H1 (cell line): ENCODE measurements at regions not wholly inside any gene's neighbourhood (a gene's known extent, or its start where the extent isn't known, plus 50 kb on each side); places are given as distances from the start of the nearest gene placed in this dataset.

ENCODE experiments used
- CTCF ChIA-PET: fragments of 300-600 bp; sonication (Branson Sonifier 250); formaldehyde crosslinking; loops from one replicate; lab custom pipeline; 2021; ENCODE audit not compliant: partially characterized antibody; lab: Charles Lee
- POLR2A ChIA-PET: fragments of 300-600 bp; sonication (Branson Sonifier 250); formaldehyde crosslinking; loops from one replicate; lab custom pipeline; 2021; ENCODE audit warnings: inconsistent platforms; ENCODE audit not compliant: partially characterized antibody; lab: Charles Lee
- DNase-seq, 2 experiments: peaks; one replicate each; pipeline versions ENCODE4 v3.0.0 to v3.0.0-alpha.2; 2010 to 2022; ENCODE audit warnings: low spot score in 2 of 2, low read depth in 1 of 2, mixed read lengths in 1 of 2
- FAIRE-seq: peaks from 2 replicates; lab custom pipeline; 2011; peaks lifted over from hg19 to GRCh38; lab: Jason Lieb, UNC
- H2AFZ ChIP-seq: 2 replicates; pipeline ENCODE4 v1.8.1; 2012; ENCODE audit warnings: low read length, inconsistent platforms
- H2AK5ac ChIP-seq: 2 replicates; pipeline ENCODE4 v1.6.1; 2013; ENCODE audit warnings: low read depth, low read length
- H2BK120ac ChIP-seq: replicated peaks from 2 replicates; pipeline ENCODE3; 2013; ENCODE audit warnings: low read depth, low read length, inconsistent platforms
- H2BK12ac ChIP-seq: 2 replicates; pipeline ENCODE4 v1.6.1; 2013; ENCODE audit warnings: low read depth, low read length
- H2BK15ac ChIP-seq: 2 replicates; pipeline ENCODE4 v1.6.1; 2013; ENCODE audit warnings: low read length
- H2BK20ac ChIP-seq: 2 replicates; pipeline ENCODE4 v1.6.1; 2013; ENCODE audit warnings: low read length
- H2BK5ac ChIP-seq: 2 replicates; pipeline ENCODE4 v1.6.1; 2013; ENCODE audit warnings: low read depth, low read length
- H3K14ac ChIP-seq: 2 replicates; pipeline ENCODE4 v1.6.1; 2013; ENCODE audit warnings: inconsistent platforms; ENCODE audit not compliant: insufficient read length
- H3K18ac ChIP-seq: 2 replicates; pipeline ENCODE4 v1.6.1; 2013; ENCODE audit warnings: low read length; ENCODE audit errors: extremely low read depth
- H3K23ac ChIP-seq: 2 replicates; pipeline ENCODE4 v1.6.1; 2013; ENCODE audit warnings: inconsistent platforms; ENCODE audit not compliant: insufficient read length
- H3K23me2 ChIP-seq: 2 replicates; pipeline ENCODE4 v1.6.1; 2013; ENCODE audit warnings: low read depth, low read length
- H3K27ac ChIP-seq: 2 replicates; pipeline ENCODE4 v1.6.1; 2011; ENCODE audit warnings: low read depth, low read length, inconsistent platforms
- H3K27me3 ChIP-seq, 4 experiments: replicated peaks in 1 of 4; 1 replicate in 1 of 4; 2 replicates in 3 of 4; pipeline versions ENCODE4 v1.6.1 to v1.8.1; 2011 to 2013; ENCODE audit warnings: low read length in 3 of 4, mild to moderate bottlenecking in 3 of 4, inconsistent platforms in 2 of 4, mixed read lengths in 2 of 4, moderate library complexity in 1 of 4; ENCODE audit not compliant: control insufficient read depth in 3 of 4, insufficient read depth in 3 of 4; ENCODE audit errors: extremely low read depth in 1 of 4
- H3K36me3 ChIP-seq, 4 experiments: 2 replicates each; pipeline versions ENCODE4 v1.6.1 to v1.8.1; 2011 to 2013; ENCODE audit warnings: mild to moderate bottlenecking in 4 of 4, low read length in 3 of 4, moderate library complexity in 2 of 4, control low read depth in 1 of 4, inconsistent platforms in 1 of 4; ENCODE audit not compliant: insufficient read depth in 4 of 4, control insufficient read depth in 2 of 4
- H3K4ac ChIP-seq: replicated peaks from 2 replicates; pipeline ENCODE3; 2013; ENCODE audit warnings: low read length, low read depth, mixed read lengths, inconsistent platforms; ENCODE audit not compliant: insufficient read length
- H3K4me1 ChIP-seq, 4 experiments: replicated peaks in 1 of 4; 1 replicate in 1 of 4; 2 replicates in 3 of 4; pipeline versions ENCODE4 v1.6.1 to v1.8.1; 2011 to 2013; ENCODE audit warnings: low read length in 3 of 4, inconsistent platforms in 2 of 4, mixed read lengths in 1 of 4; ENCODE audit not compliant: insufficient read depth in 4 of 4, control insufficient read depth in 3 of 4
- H3K4me2 ChIP-seq, 2 experiments: 2 replicates each; pipeline versions ENCODE4 v1.6.1 to v1.8.1; 2011 to 2013; ENCODE audit warnings: low read depth in 2 of 2, low read length in 2 of 2, control low read depth in 1 of 2, inconsistent platforms in 1 of 2, mild to moderate bottlenecking in 1 of 2; ENCODE audit not compliant: insufficient read depth in 1 of 2
- H3K4me3 ChIP-seq, 4 experiments: fragments of 200-600, 300-600 bp in 1 of 4; sonication (generic), shearing (Covaris generic), sonication (Bioruptor Twin) in 1 of 4; 2 replicates each; pipeline versions ENCODE4 v1.5.1 to v1.8.1; 2011 to 2016; ENCODE audit warnings: low read length in 4 of 4, low read depth in 3 of 4, control low read depth in 2 of 4, inconsistent platforms in 2 of 4, mild to moderate bottlenecking in 2 of 4, mixed read lengths in 1 of 4, moderate library complexity in 1 of 4; ENCODE audit not compliant: insufficient read depth in 2 of 4; ENCODE audit errors: extremely low read depth in 1 of 4
- H3K56ac ChIP-seq: replicated peaks from 2 replicates; pipeline ENCODE3; 2013; ENCODE audit warnings: low read depth, mild to moderate bottlenecking, mixed read lengths, low read length, inconsistent platforms; ENCODE audit not compliant: insufficient read length
- H3K79me1 ChIP-seq: 2 replicates; pipeline ENCODE4 v1.6.1; 2013; ENCODE audit warnings: low read depth, low read length, control low read depth
- H3K79me2 ChIP-seq, 2 experiments: 2 replicates each; pipeline versions ENCODE4 v1.6.1 to v1.8.1; 2012 to 2013; ENCODE audit warnings: low read length in 2 of 2, mild to moderate bottlenecking in 2 of 2, inconsistent platforms in 1 of 2; ENCODE audit not compliant: insufficient read depth in 2 of 2, control insufficient read depth in 1 of 2
- H3K9ac ChIP-seq, 4 experiments: replicated peaks in 1 of 4; 1 replicate in 1 of 4; 2 replicates in 3 of 4; pipeline versions ENCODE4 v1.6.1 to v1.8.1; 2011 to 2013; ENCODE audit warnings: low read depth in 3 of 4, low read length in 3 of 4, control low read depth in 2 of 4, mild to moderate bottlenecking in 2 of 4, moderate library complexity in 2 of 4, inconsistent platforms in 1 of 4; ENCODE audit errors: extremely low read depth in 1 of 4
- H3K9me3 ChIP-seq, 2 experiments: 2 replicates each; pipeline versions ENCODE4 v1.6.1 to v1.8.1; 2012 to 2013; ENCODE audit warnings: mild to moderate bottlenecking in 2 of 2, moderate library complexity in 2 of 2, control low read depth in 1 of 2, inconsistent platforms in 1 of 2, low read depth in 1 of 2, low read length in 1 of 2, mixed read lengths in 1 of 2; ENCODE audit not compliant: insufficient read depth in 2 of 2
- H4K20me1 ChIP-seq, 2 experiments: replicated peaks in 1 of 2; 2 replicates each; pipeline versions ENCODE3 to v1.8.1; 2011 to 2013; ENCODE audit warnings: inconsistent platforms in 2 of 2, low read length in 2 of 2, mild to moderate bottlenecking in 1 of 2; ENCODE audit not compliant: insufficient read depth in 2 of 2, control insufficient read depth in 1 of 2
- H4K5ac ChIP-seq: 2 replicates; pipeline ENCODE4 v1.6.1; 2013; ENCODE audit warnings: low read length, low read depth, mixed read lengths, inconsistent platforms; ENCODE audit not compliant: insufficient read length
- H4K8ac ChIP-seq: 2 replicates; pipeline ENCODE4 v1.8.0; 2013; ENCODE audit warnings: mild to moderate bottlenecking, moderate library complexity, low read length, inconsistent platforms; ENCODE audit not compliant: insufficient read depth; ENCODE audit errors: extremely low read depth
- H4K91ac ChIP-seq: replicated peaks from 2 replicates; pipeline ENCODE3; 2013; ENCODE audit warnings: low read length, mixed read lengths, inconsistent platforms; ENCODE audit not compliant: insufficient read length
- BRCA1 ChIP-seq: IDR thresholded peaks from 2 replicates; pipeline ENCODE4 v1.6.1; 2012; ENCODE audit warnings: low read depth, low read length, improper control_type of control experiment
- CTCF ChIP-seq, 3 experiments: IDR thresholded peaks; 1 replicate in 2 of 3; 2 replicates in 1 of 3; pipeline versions ENCODE4 v1.5.1 to v1.6.1; 2011; ENCODE audit warnings: low read length in 3 of 3, mild to moderate bottlenecking in 3 of 3, inconsistent platforms in 2 of 3, low read depth in 1 of 3, moderate library complexity in 1 of 3; ENCODE audit not compliant: insufficient read depth in 1 of 3; ENCODE audit errors: control extremely low read depth in 1 of 3
- EGR1 ChIP-seq: IDR thresholded peaks from 2 replicates; pipeline ENCODE4 v1.6.1; 2011; ENCODE audit warnings: low read depth, low read length, borderline replicate concordance
- GABPA ChIP-seq: IDR thresholded peaks from 2 replicates; pipeline ENCODE4 v1.6.1; 2011; ENCODE audit warnings: mild to moderate bottlenecking, low read length, moderate library complexity, borderline replicate concordance; ENCODE audit not compliant: insufficient read depth
- POLR2A ChIP-seq, 2 experiments: IDR thresholded peaks; 1 replicate in 1 of 2; 2 replicates in 1 of 2; pipeline ENCODE4 v1.6.1; 2011; ENCODE audit warnings: low read depth in 2 of 2, low read length in 2 of 2, mild to moderate bottlenecking in 2 of 2; ENCODE audit errors: control extremely low read depth in 1 of 2
- RFX5 ChIP-seq: IDR thresholded peaks from 2 replicates; pipeline ENCODE4 v1.6.1; 2011; ENCODE audit warnings: low read depth, low read length, improper control_type of control experiment, borderline replicate concordance
- SRF ChIP-seq: IDR thresholded peaks from 2 replicates; pipeline ENCODE4 v1.6.1; 2011; ENCODE audit warnings: mild to moderate bottlenecking, low read depth, low read length, moderate library complexity
- SUZ12 ChIP-seq: fragments of 200-600 bp; sonication (generic); IDR thresholded peaks from 2 replicates; pipeline ENCODE4 v1.6.1; 2012; ENCODE audit warnings: mild to moderate bottlenecking, inconsistent platforms, low read length, moderate library complexity, mixed read lengths
- TAF1 ChIP-seq: IDR thresholded peaks from 2 replicates; pipeline ENCODE4 v1.6.1; 2011; ENCODE audit warnings: mild to moderate bottlenecking, low read depth, low read length
- USF2 ChIP-seq: IDR thresholded peaks from 2 replicates; pipeline ENCODE4 v1.6.1; 2011; ENCODE audit warnings: low read length, improper control_type of control experiment
- ZNF274 ChIP-seq: IDR thresholded peaks from 2 replicates; pipeline ENCODE4 v1.7.0; 2012; ENCODE audit warnings: low read length, borderline replicate concordance; ENCODE audit errors: extremely low read depth
- WGBS, 2 experiments: shearing (Covaris generic) in 1 of 2; methylation state at CpG; one replicate each; pipeline versions ENCODE4 v1.1.6 to v1.1.7; 2013 to 2015; ENCODE audit warnings: low lambda C conversion rate in 2 of 2, mixed read lengths in 2 of 2, inconsistent platforms in 1 of 2, low coverage in 1 of 2, missing lambda C conversion rate in 1 of 2; ENCODE audit not compliant: insufficient replicate concordance in 2 of 2, insufficient coverage in 1 of 2, insufficient read length in 1 of 2; ENCODE audit errors: extremely low coverage in 1 of 2, missing lambda C conversion rate in 1 of 2; 5-methylcytosine and 5-hydroxymethylcytosine counted together

GRCh38 chr7:36777062-36777461, 52.8 kb upstream of the AOAH start:
- H3K23ac ChIP-seq: no peak overlapping the region
- TF ChIP-seq USF2 (no peak), TAF1 (no peak), BRCA1 (no peak), RFX5 (no peak), ZNF274 (no peak), CTCF (IDR thresholded peaks at IDR 0.05; ENCODE audit: control extremely low read depth in 1 of 3, insufficient read depth in 1 of 3, low read depth in 1 of 3, low read length in 3 of 3) (no peak), POLR2A (IDR thresholded peaks at IDR 0.05; ENCODE audit: control extremely low read depth in 1 of 2, low read depth in 2 of 2, low read length in 2 of 2) (no peak), SRF (no peak), GABPA (no peak), SUZ12 (no peak), EGR1 (no peak)
- no peaks in the 10 kb centered on the region for H3K27me3 ChIP-seq
- H2AK5ac ChIP-seq: no peak overlapping the region
- H3K36me3 ChIP-seq: no peaks in the 10 kb centered on the region; a peak in 1 of 8 replicates
- no peaks in the 10 kb centered on the region for H4K20me1 ChIP-seq
- H3K18ac ChIP-seq: no peak overlapping the region
- H2BK120ac ChIP-seq: no peak overlapping the region
- CTCF ChIA-PET: interaction anchor here (0.6 to 1.9 kb wide), 4 partner anchors 14 to 145 kb away, joined by 3 to 7 read pairs (median 4); no protein-coding TSS in a partner anchor
- no peak overlapping the region for H2AFZ ChIP-seq
- WGBS, 2 experiments: 85% methylated on average over 7 of the region's 7 CpGs; no CpG with 5 or more reads in 1 of the 2 experiments
- H3K4me3 ChIP-seq: no peak overlapping the region
- no peak overlapping the region for H3K9ac ChIP-seq
- no peak overlapping the region for H3K4me2 ChIP-seq
- H3K14ac ChIP-seq: no peak overlapping the region
- no peak overlapping the region for H4K91ac ChIP-seq
- H2BK15ac ChIP-seq: no peak overlapping the region
- no peaks in the 10 kb centered on the region for H3K79me1 ChIP-seq
- H2BK5ac ChIP-seq: no peak overlapping the region
- DNase-seq (no peak), FAIRE-seq (no peak)
- H2BK12ac ChIP-seq: no peak overlapping the region
- no peak overlapping the region for H3K27ac ChIP-seq
- H3K56ac ChIP-seq: no peak overlapping the region
- H2BK20ac ChIP-seq: no peak overlapping the region
- no peaks in the 10 kb centered on the region for H3K79me2 ChIP-seq
- no peaks in the 10 kb centered on the region for H3K23me2 ChIP-seq
- H3K9me3 ChIP-seq: no peaks in the 10 kb centered on the region
- no peak overlapping the region for H4K8ac ChIP-seq
- POLR2A ChIA-PET: no interaction called here
- no peak overlapping the region for H3K4ac ChIP-seq
- H3K4me1 ChIP-seq: peaks cover 0 to 5% (median 1%) of the 10 kb centered on the region in 4 experiments; a peak in 1 of 7 replicates
- no peak overlapping the region for H4K5ac ChIP-seq
